Ovary (tissue), 3 donors: ENCODE measurements at regions not wholly inside any gene's neighbourhood (a gene's known extent, or its start where the extent isn't known, plus 50 kb on each side); places are given as distances from the start of the nearest gene placed in this dataset.

Experiments used
- EP300 ChIP-seq: sonication (generic); formaldehyde crosslinking; IDR thresholded peaks from one replicate; pipeline ENCODE4 v1.6.1; 2017; ENCODE audit warnings: antibody characterized with exemption
- TF ChIP-seq, protein P1 (sequence below), 3 donors: fragments of 450-650 bp in 2 of 3; fragments of 200-600 bp in 1 of 3; IDR thresholded peaks; one replicate each; pipeline versions ENCODE4 v1.5.1 to v1.8.0; 2016 to 2022; ENCODE audit warnings: antibody characterized with exemption in 3 of 3, mild to moderate bottlenecking in 1 of 3
- donor health status: DM: no; HTN: no; CAD: no.

DNA sequence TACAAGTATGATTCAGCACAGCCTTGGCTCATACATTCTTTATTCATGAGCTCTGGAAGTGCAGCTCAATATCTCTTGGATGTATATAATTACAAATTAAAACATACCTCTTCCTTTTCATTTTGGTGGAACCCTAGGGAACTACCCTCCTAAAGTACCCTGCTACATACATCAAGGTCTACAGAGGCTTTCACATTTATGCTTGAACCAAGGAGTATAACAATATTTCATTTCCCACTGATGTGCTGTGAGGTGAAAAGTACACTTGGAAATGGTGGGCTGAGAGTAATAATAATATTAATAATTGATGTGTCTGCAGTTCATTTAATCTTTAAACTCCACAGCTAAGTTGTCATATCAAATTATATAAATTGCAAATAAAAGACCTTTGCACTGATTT, 142.2 kb upstream of the LRRC3B start:
- no peak for TF ChIP-seq EP300
- TF ChIP-seq, protein P1, sequence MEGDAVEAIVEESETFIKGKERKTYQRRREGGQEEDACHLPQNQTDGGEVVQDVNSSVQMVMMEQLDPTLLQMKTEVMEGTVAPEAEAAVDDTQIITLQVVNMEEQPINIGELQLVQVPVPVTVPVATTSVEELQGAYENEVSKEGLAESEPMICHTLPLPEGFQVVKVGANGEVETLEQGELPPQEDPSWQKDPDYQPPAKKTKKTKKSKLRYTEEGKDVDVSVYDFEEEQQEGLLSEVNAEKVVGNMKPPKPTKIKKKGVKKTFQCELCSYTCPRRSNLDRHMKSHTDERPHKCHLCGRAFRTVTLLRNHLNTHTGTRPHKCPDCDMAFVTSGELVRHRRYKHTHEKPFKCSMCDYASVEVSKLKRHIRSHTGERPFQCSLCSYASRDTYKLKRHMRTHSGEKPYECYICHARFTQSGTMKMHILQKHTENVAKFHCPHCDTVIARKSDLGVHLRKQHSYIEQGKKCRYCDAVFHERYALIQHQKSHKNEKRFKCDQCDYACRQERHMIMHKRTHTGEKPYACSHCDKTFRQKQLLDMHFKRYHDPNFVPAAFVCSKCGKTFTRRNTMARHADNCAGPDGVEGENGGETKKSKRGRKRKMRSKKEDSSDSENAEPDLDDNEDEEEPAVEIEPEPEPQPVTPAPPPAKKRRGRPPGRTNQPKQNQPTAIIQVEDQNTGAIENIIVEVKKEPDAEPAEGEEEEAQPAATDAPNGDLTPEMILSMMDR (IDR thresholded peaks at IDR 0.05): no peak
